Naive thymus-derived CD4-positive, alpha-beta T cell (primary cell): ENCODE measurements at regions not wholly inside any gene's neighbourhood (a gene's known extent, or its start where the extent isn't known, plus 50 kb on each side); places are given as distances from the start of the nearest gene placed in this dataset.

Source experiments
- ATAC-seq: fragments of 150-1000 bp; cut with Tn5 transposase; 2 replicates; pipeline ENCODE4 v1.10.0; 2021; ENCODE audit warnings: mild to moderate bottlenecking, moderate library complexity
- CTCF ChIA-PET: fragments of 350-600 bp; sonication (Branson Sonifier 250); formaldehyde crosslinking; loops from one replicate; lab custom pipeline; 2021; ENCODE audit warnings: antibody characterized with exemption; lab: Charles Lee
- POLR2A ChIA-PET: fragments of 350-600 bp; sonication (Branson Sonifier 250); formaldehyde crosslinking; loops from one replicate; lab custom pipeline; 2021; ENCODE audit warnings: antibody characterized with exemption, inconsistent platforms; lab: Charles Lee
- DNase-seq, 9 donors: peaks; one replicate each; pipeline versions ENCODE4 v3.0.0 to v3.0.0-alpha.2; 2020 to 2022; ENCODE audit warnings: mixed read lengths in 1 of 9
- H3K27ac ChIP-seq: one replicate; pipeline ENCODE4 v1.7.0; 2013; ENCODE audit warnings: mild to moderate bottlenecking, low read depth, low read length, moderate library complexity
- H3K27me3 ChIP-seq, 2 donors: one replicate each; pipeline ENCODE4 v1.7.0; 2013; ENCODE audit warnings: low read length in 2 of 2, mild to moderate bottlenecking in 2 of 2, moderate library complexity in 2 of 2; ENCODE audit not compliant: control insufficient read depth in 2 of 2, insufficient read depth in 2 of 2
- H3K36me3 ChIP-seq, 3 experiments: 1 replicate in 2 of 3; 2 replicates in 1 of 3; pipeline ENCODE4 v1.7.0; 2013; ENCODE audit warnings: low read length in 3 of 3, mild to moderate bottlenecking in 3 of 3, moderate library complexity in 1 of 3; ENCODE audit not compliant: insufficient read depth in 3 of 3, control insufficient read depth in 2 of 3
- H3K4me1 ChIP-seq, 2 donors: one replicate each; pipeline ENCODE4 v1.7.0; 2013; ENCODE audit warnings: low read length in 2 of 2, mild to moderate bottlenecking in 2 of 2, moderate library complexity in 1 of 2; ENCODE audit not compliant: control insufficient read depth in 2 of 2, insufficient read depth in 2 of 2
- H3K4me3 ChIP-seq: 2 replicates; pipeline ENCODE4 v1.7.0; 2013; ENCODE audit warnings: mild to moderate bottlenecking, low read length
- H3K9me3 ChIP-seq, 3 experiments: 1 replicate in 2 of 3; 2 replicates in 1 of 3; pipeline ENCODE4 v1.7.0; 2013; ENCODE audit warnings: low read length in 3 of 3; ENCODE audit not compliant: control insufficient read depth in 2 of 3
- H3K27ac Mint-ChIP-seq, 9 donors: one replicate each; pipeline ENCODE4 v1.8.0; 2020 to 2022; ENCODE audit warnings: mixed read lengths in 9 of 9, mild to moderate bottlenecking in 8 of 9, moderate library complexity in 5 of 9, inconsistent platforms in 2 of 9
- H3K27me3 Mint-ChIP-seq, 5 donors: one replicate each; pipeline ENCODE4 v1.8.0; 2021 to 2022; ENCODE audit warnings: mixed read lengths in 5 of 5, mild to moderate bottlenecking in 1 of 5
- H3K36me3 Mint-ChIP-seq, 5 donors: one replicate each; pipeline ENCODE4 v1.8.0; 2020 to 2022; ENCODE audit warnings: mixed read lengths in 5 of 5, mild to moderate bottlenecking in 3 of 5, inconsistent platforms in 1 of 5
- H3K4me1 Mint-ChIP-seq, 7 donors: one replicate each; pipeline ENCODE4 v1.8.0; 2020 to 2022; ENCODE audit warnings: mixed read lengths in 7 of 7, mild to moderate bottlenecking in 3 of 7, inconsistent platforms in 1 of 7
- H3K4me3 Mint-ChIP-seq, 10 donors: one replicate each; pipeline ENCODE4 v1.8.0; 2020 to 2022; ENCODE audit warnings: mild to moderate bottlenecking in 10 of 10, mixed read lengths in 10 of 10, moderate library complexity in 6 of 10, inconsistent platforms in 2 of 10
- H3K9me3 Mint-ChIP-seq, 11 donors: one replicate each; pipeline ENCODE4 v1.8.0; 2020 to 2022; ENCODE audit warnings: mixed read lengths in 11 of 11, mild to moderate bottlenecking in 4 of 11, inconsistent platforms in 1 of 11, moderate library complexity in 1 of 11
- intact Hi-C, 2 donors: fragments of 100-400 bp; cut with micrococcal nuclease; formaldehyde crosslinking; loops; one replicate each; pipeline ENCODE4 v1.15.1; 2023

- H3K9me3 Mint-ChIP-seq = peaks cover 0 to 5% (median 0%) of the 10 kb centered on the region in 11 donors
- H3K4me3 Mint-ChIP-seq = no peak overlapping the region
- H3K36me3 Mint-ChIP-seq = no peaks in the 10 kb centered on the region
- ChIA-PET CTCF (no interaction called here), POLR2A (no interaction called here)
- no peaks in the 10 kb centered on the region for H3K4me1 ChIP-seq
- intact Hi-C loops = no loop called here
- DNase-seq = no peak
- no peaks in the 10 kb centered on the region for H3K9me3 ChIP-seq
- no peak overlapping the region for H3K4me3 ChIP-seq
- no peaks in the 10 kb centered on the region for H3K27me3 ChIP-seq
- H3K27ac ChIP-seq = no peak overlapping the region
- H3K4me1 Mint-ChIP-seq = no peaks in the 10 kb centered on the region
- ATAC-seq = no peak
- H3K27ac Mint-ChIP-seq = no peak overlapping the region
- H3K36me3 ChIP-seq = no peaks in the 10 kb centered on the region
- H3K27me3 Mint-ChIP-seq = no peaks in the 10 kb centered on the region
Observed at GRCh38 chr13:80000684-80001509, 340.0 kb downstream of the SPRY2 start.

- Mint-ChIP-seq H3K27ac (no peak overlapping the region), H3K4me1 (no peaks in the 10 kb centered on the region), H3K4me3 (no peak overlapping the region), H3K36me3 (no peaks in the 10 kb centered on the region), H3K9me3 (peaks cover 0 to 4% (median 0%) of the 10 kb centered on the region in 11 donors), H3K27me3 (no peaks in the 10 kb centered on the region)
- H3K36me3 ChIP-seq = no peaks in the 10 kb centered on the region
- DNase-seq (no peak), ATAC-seq (no peak)
- ChIA-PET POLR2A (no interaction called here), CTCF (no interaction called here)
- H3K4me3 ChIP-seq = no peak overlapping the region
- intact Hi-C loops = no loop called here
- no peaks in the 10 kb centered on the region for H3K4me1 ChIP-seq
- H3K9me3 ChIP-seq = no peaks in the 10 kb centered on the region
- H3K27me3 ChIP-seq = no peaks in the 10 kb centered on the region
- H3K27ac ChIP-seq = no peak overlapping the region
Observed at GRCh38 chr13:79999601-80000000, 341.3 kb downstream of the SPRY2 start.

GRCh38 chr13:79998381-79998880 lies 342.5 kb downstream of the SPRY2 start:
- intact Hi-C loops = no loop called here
- CTCF ChIA-PET = no interaction called here

GRCh38 chr13:79997244-79997643 lies 343.7 kb downstream of the SPRY2 start:
- POLR2A ChIA-PET = no interaction called here
- no peak overlapping the region for H3K4me3 Mint-ChIP-seq
- no peaks in the 10 kb centered on the region for H3K27me3 Mint-ChIP-seq
- DNase-seq (no peak), ATAC-seq (no peak)
- no peaks in the 10 kb centered on the region for H3K4me1 Mint-ChIP-seq
- no peak overlapping the region for H3K27ac Mint-ChIP-seq
- intact Hi-C loops = no loop called here
- CTCF ChIA-PET = no interaction called here
- Histone ChIP-seq H3K27ac (no peak overlapping the region), H3K4me3 (no peak overlapping the region), H3K36me3 (no peaks in the 10 kb centered on the region), H3K27me3 (no peaks in the 10 kb centered on the region), H3K4me1 (no peaks in the 10 kb centered on the region), H3K9me3 (no peaks in the 10 kb centered on the region)
- H3K36me3 Mint-ChIP-seq = no peaks in the 10 kb centered on the region
- H3K9me3 Mint-ChIP-seq = peaks cover 0 to 4% (median 0%) of the 10 kb centered on the region in 11 donors

More at GRCh38 chr13:79998381-79998880, 342.5 kb downstream of the SPRY2 start:
- Histone ChIP-seq H3K27me3 (no peaks in the 10 kb centered on the region), H3K4me3 (no peak overlapping the region), H3K9me3 (no peaks in the 10 kb centered on the region), H3K27ac (no peak overlapping the region), H3K4me1 (no peaks in the 10 kb centered on the region), H3K36me3 (no peaks in the 10 kb centered on the region)
- Mint-ChIP-seq H3K36me3 (no peaks in the 10 kb centered on the region), H3K4me3 (no peak overlapping the region), H3K9me3 (peaks cover 0 to 4% (median 0%) of the 10 kb centered on the region in 11 donors), H3K27ac (no peak overlapping the region), H3K27me3 (no peaks in the 10 kb centered on the region), H3K4me1 (no peaks in the 10 kb centered on the region)
- POLR2A ChIA-PET = no interaction called here
- ATAC-seq (no peak), DNase-seq (no peak)

- Mint-ChIP-seq H3K4me3 (no peak overlapping the region), H3K9me3 (peaks cover 0 to 7% (median 0%) of the 10 kb centered on the region in 11 donors), H3K27me3 (peaks cover 0 to 6% (median 0%) of the 10 kb centered on the region in 5 donors), H3K36me3 (no peaks in the 10 kb centered on the region), H3K27ac (no peak overlapping the region), H3K4me1 (no peaks in the 10 kb centered on the region)
- Histone ChIP-seq H3K4me1 (no peaks in the 10 kb centered on the region), H3K36me3 (no peaks in the 10 kb centered on the region), H3K27ac (no peak overlapping the region), H3K27me3 (no peaks in the 10 kb centered on the region), H3K4me3 (no peak overlapping the region), H3K9me3 (no peaks in the 10 kb centered on the region)
- intact Hi-C loops = no loop called here
- DNase-seq = no peak
- no peak for ATAC-seq
- CTCF ChIA-PET = no interaction called here
- POLR2A ChIA-PET = no interaction called here
Observed at GRCh38 chr13:79995334-79995733, 345.6 kb downstream of the SPRY2 start.

- no peak for DNase-seq
- CTCF ChIA-PET = no interaction called here
- no peak overlapping the region for H3K27ac Mint-ChIP-seq
- Histone ChIP-seq H3K4me1 (no peaks in the 10 kb centered on the region), H3K27ac (no peak overlapping the region), H3K27me3 (no peaks in the 10 kb centered on the region), H3K9me3 (no peaks in the 10 kb centered on the region), H3K36me3 (no peaks in the 10 kb centered on the region), H3K4me3 (no peak overlapping the region)
- no peak for ATAC-seq
- no peaks in the 10 kb centered on the region for H3K4me1 Mint-ChIP-seq
- POLR2A ChIA-PET = no interaction called here
- peaks cover 0 to 8% (median 0%) of the 10 kb centered on the region in 11 donors for H3K9me3 Mint-ChIP-seq
- peaks cover 0 to 7% (median 4%) of the 10 kb centered on the region in 5 donors for H3K27me3 Mint-ChIP-seq
- no peak overlapping the region for H3K4me3 Mint-ChIP-seq
- H3K36me3 Mint-ChIP-seq = no peaks in the 10 kb centered on the region
- intact Hi-C loops = no loop called here
Observed at GRCh38 chr13:79992111-79992510, 348.8 kb downstream of the SPRY2 start.

- no peaks in the 10 kb centered on the region for H3K36me3 ChIP-seq
- no peaks in the 10 kb centered on the region for H3K27me3 ChIP-seq
- ATAC-seq (no peak), DNase-seq (no peak)
- Mint-ChIP-seq H3K4me1 (no peaks in the 10 kb centered on the region), H3K9me3 (peaks cover 0 to 8% (median 0%) of the 10 kb centered on the region in 11 donors), H3K27me3 (peaks cover 0 to 7% (median 4%) of the 10 kb centered on the region in 5 donors), H3K4me3 (no peak overlapping the region), H3K27ac (no peak overlapping the region), H3K36me3 (no peaks in the 10 kb centered on the region)
- intact Hi-C loops = no loop called here
- ChIA-PET POLR2A (no interaction called here), CTCF (no interaction called here)
- no peaks in the 10 kb centered on the region for H3K9me3 ChIP-seq
- H3K4me1 ChIP-seq = no peaks in the 10 kb centered on the region
- H3K27ac ChIP-seq = no peak overlapping the region
- no peak overlapping the region for H3K4me3 ChIP-seq
Observed at GRCh38 chr13:79990048-79990447, 350.9 kb downstream of the SPRY2 start.
